ENCODE measurements at regions not wholly inside any gene's neighbourhood (a gene's known extent, or its start where the extent isn't known, plus 50 kb on each side); places are given as distances from the start of the nearest gene placed in this dataset.

DNA sequence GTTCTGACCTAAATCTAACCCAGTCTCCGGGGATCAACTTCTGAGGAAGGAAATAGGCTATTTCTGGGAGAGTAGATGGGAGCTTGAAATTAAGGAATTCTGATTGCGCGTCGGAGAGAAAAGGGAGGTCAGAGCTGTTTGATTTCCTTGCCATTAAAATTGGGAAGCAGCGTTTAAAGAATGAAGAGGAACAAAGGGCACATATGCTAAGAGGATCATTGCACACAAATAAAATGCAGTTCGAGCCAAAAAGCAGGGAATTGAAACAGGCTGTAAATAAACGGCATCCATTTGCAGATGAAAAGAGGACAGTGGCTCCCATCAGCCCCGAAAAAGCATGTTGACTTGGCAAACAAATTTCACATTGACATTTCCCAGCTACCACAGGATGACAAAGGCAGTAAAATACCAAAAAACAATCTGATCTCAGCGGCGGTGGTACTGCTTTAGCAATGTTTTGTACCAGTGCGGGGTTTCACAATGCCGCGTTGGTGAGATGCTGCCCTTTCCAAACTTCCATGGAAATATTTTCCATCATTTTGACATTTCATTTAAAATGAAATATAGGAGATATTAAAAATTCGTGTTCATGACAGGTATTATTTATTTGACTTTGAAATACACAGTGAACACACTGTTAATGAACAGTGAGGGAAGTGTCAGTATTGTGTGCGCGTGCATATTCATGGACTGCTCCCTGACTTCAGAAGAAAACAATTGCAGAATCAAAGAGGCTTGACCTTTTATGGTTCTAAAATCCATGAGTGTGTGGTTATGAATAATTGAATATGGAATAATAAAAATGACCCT is 108.8 kb downstream of the SQOR start:
- TF ChIP-seq FOXP2 (optimal IDR thresholded peaks at IDR 0.05; ENCODE audit: borderline replicate concordance, extremely low read depth, extremely low read length, insufficient read depth): no peak
- TF ChIP-seq POLR2AphosphoS5 (IDR thresholded peaks at IDR 0.05; ENCODE audit: low read depth, low read length): no peak
- no peak for TF ChIP-seq TAF1 (IDR thresholded peaks at IDR 0.05; ENCODE audit: borderline replicate concordance, insufficient read depth, low read length)
